H1 (cell line): ENCODE measurements at regions not wholly inside any gene's neighbourhood (a gene's known extent, or its start where the extent isn't known, plus 50 kb on each side); places are given as distances from the start of the nearest gene placed in this dataset.

ENCODE experiments used
- CTCF ChIA-PET: fragments of 300-600 bp; sonication (Branson Sonifier 250); formaldehyde crosslinking; loops from one replicate; lab custom pipeline; 2021; ENCODE audit not compliant: partially characterized antibody; lab: Charles Lee
- POLR2A ChIA-PET: fragments of 300-600 bp; sonication (Branson Sonifier 250); formaldehyde crosslinking; loops from one replicate; lab custom pipeline; 2021; ENCODE audit warnings: inconsistent platforms; ENCODE audit not compliant: partially characterized antibody; lab: Charles Lee
- DNase-seq, 2 experiments: peaks; one replicate each; pipeline versions ENCODE4 v3.0.0 to v3.0.0-alpha.2; 2010 to 2022; ENCODE audit warnings: low spot score in 2 of 2, low read depth in 1 of 2, mixed read lengths in 1 of 2
- FAIRE-seq: peaks from 2 replicates; lab custom pipeline; 2011; peaks lifted over from hg19 to GRCh38; lab: Jason Lieb, UNC
- H2AFZ ChIP-seq: 2 replicates; pipeline ENCODE4 v1.8.1; 2012; ENCODE audit warnings: low read length, inconsistent platforms
- H2AK5ac ChIP-seq: 2 replicates; pipeline ENCODE4 v1.6.1; 2013; ENCODE audit warnings: low read depth, low read length
- H2BK120ac ChIP-seq: replicated peaks from 2 replicates; pipeline ENCODE3; 2013; ENCODE audit warnings: low read depth, low read length, inconsistent platforms
- H2BK12ac ChIP-seq: 2 replicates; pipeline ENCODE4 v1.6.1; 2013; ENCODE audit warnings: low read depth, low read length
- H2BK15ac ChIP-seq: 2 replicates; pipeline ENCODE4 v1.6.1; 2013; ENCODE audit warnings: low read length
- H2BK20ac ChIP-seq: 2 replicates; pipeline ENCODE4 v1.6.1; 2013; ENCODE audit warnings: low read length
- H2BK5ac ChIP-seq: 2 replicates; pipeline ENCODE4 v1.6.1; 2013; ENCODE audit warnings: low read depth, low read length
- H3K14ac ChIP-seq: 2 replicates; pipeline ENCODE4 v1.6.1; 2013; ENCODE audit warnings: inconsistent platforms; ENCODE audit not compliant: insufficient read length
- H3K18ac ChIP-seq: 2 replicates; pipeline ENCODE4 v1.6.1; 2013; ENCODE audit warnings: low read length; ENCODE audit errors: extremely low read depth
- H3K23ac ChIP-seq: 2 replicates; pipeline ENCODE4 v1.6.1; 2013; ENCODE audit warnings: inconsistent platforms; ENCODE audit not compliant: insufficient read length
- H3K23me2 ChIP-seq: 2 replicates; pipeline ENCODE4 v1.6.1; 2013; ENCODE audit warnings: low read depth, low read length
- H3K27ac ChIP-seq: 2 replicates; pipeline ENCODE4 v1.6.1; 2011; ENCODE audit warnings: low read depth, low read length, inconsistent platforms
- H3K27me3 ChIP-seq, 4 experiments: replicated peaks in 1 of 4; 1 replicate in 1 of 4; 2 replicates in 3 of 4; pipeline versions ENCODE4 v1.6.1 to v1.8.1; 2011 to 2013; ENCODE audit warnings: low read length in 3 of 4, mild to moderate bottlenecking in 3 of 4, inconsistent platforms in 2 of 4, mixed read lengths in 2 of 4, moderate library complexity in 1 of 4; ENCODE audit not compliant: control insufficient read depth in 3 of 4, insufficient read depth in 3 of 4; ENCODE audit errors: extremely low read depth in 1 of 4
- H3K36me3 ChIP-seq, 4 experiments: 2 replicates each; pipeline versions ENCODE4 v1.6.1 to v1.8.1; 2011 to 2013; ENCODE audit warnings: mild to moderate bottlenecking in 4 of 4, low read length in 3 of 4, moderate library complexity in 2 of 4, control low read depth in 1 of 4, inconsistent platforms in 1 of 4; ENCODE audit not compliant: insufficient read depth in 4 of 4, control insufficient read depth in 2 of 4
- H3K4ac ChIP-seq: replicated peaks from 2 replicates; pipeline ENCODE3; 2013; ENCODE audit warnings: low read length, low read depth, mixed read lengths, inconsistent platforms; ENCODE audit not compliant: insufficient read length
- H3K4me1 ChIP-seq, 4 experiments: replicated peaks in 1 of 4; 1 replicate in 1 of 4; 2 replicates in 3 of 4; pipeline versions ENCODE4 v1.6.1 to v1.8.1; 2011 to 2013; ENCODE audit warnings: low read length in 3 of 4, inconsistent platforms in 2 of 4, mixed read lengths in 1 of 4; ENCODE audit not compliant: insufficient read depth in 4 of 4, control insufficient read depth in 3 of 4
- H3K4me2 ChIP-seq, 2 experiments: 2 replicates each; pipeline versions ENCODE4 v1.6.1 to v1.8.1; 2011 to 2013; ENCODE audit warnings: low read depth in 2 of 2, low read length in 2 of 2, control low read depth in 1 of 2, inconsistent platforms in 1 of 2, mild to moderate bottlenecking in 1 of 2; ENCODE audit not compliant: insufficient read depth in 1 of 2
- H3K4me3 ChIP-seq, 4 experiments: fragments of 200-600, 300-600 bp in 1 of 4; sonication (generic), shearing (Covaris generic), sonication (Bioruptor Twin) in 1 of 4; 2 replicates each; pipeline versions ENCODE4 v1.5.1 to v1.8.1; 2011 to 2016; ENCODE audit warnings: low read length in 4 of 4, low read depth in 3 of 4, control low read depth in 2 of 4, inconsistent platforms in 2 of 4, mild to moderate bottlenecking in 2 of 4, mixed read lengths in 1 of 4, moderate library complexity in 1 of 4; ENCODE audit not compliant: insufficient read depth in 2 of 4; ENCODE audit errors: extremely low read depth in 1 of 4
- H3K56ac ChIP-seq: replicated peaks from 2 replicates; pipeline ENCODE3; 2013; ENCODE audit warnings: low read depth, mild to moderate bottlenecking, mixed read lengths, low read length, inconsistent platforms; ENCODE audit not compliant: insufficient read length
- H3K79me1 ChIP-seq: 2 replicates; pipeline ENCODE4 v1.6.1; 2013; ENCODE audit warnings: low read depth, low read length, control low read depth
- H3K79me2 ChIP-seq, 2 experiments: 2 replicates each; pipeline versions ENCODE4 v1.6.1 to v1.8.1; 2012 to 2013; ENCODE audit warnings: low read length in 2 of 2, mild to moderate bottlenecking in 2 of 2, inconsistent platforms in 1 of 2; ENCODE audit not compliant: insufficient read depth in 2 of 2, control insufficient read depth in 1 of 2
- H3K9ac ChIP-seq, 4 experiments: replicated peaks in 1 of 4; 1 replicate in 1 of 4; 2 replicates in 3 of 4; pipeline versions ENCODE4 v1.6.1 to v1.8.1; 2011 to 2013; ENCODE audit warnings: low read depth in 3 of 4, low read length in 3 of 4, control low read depth in 2 of 4, mild to moderate bottlenecking in 2 of 4, moderate library complexity in 2 of 4, inconsistent platforms in 1 of 4; ENCODE audit errors: extremely low read depth in 1 of 4
- H3K9me3 ChIP-seq, 2 experiments: 2 replicates each; pipeline versions ENCODE4 v1.6.1 to v1.8.1; 2012 to 2013; ENCODE audit warnings: mild to moderate bottlenecking in 2 of 2, moderate library complexity in 2 of 2, control low read depth in 1 of 2, inconsistent platforms in 1 of 2, low read depth in 1 of 2, low read length in 1 of 2, mixed read lengths in 1 of 2; ENCODE audit not compliant: insufficient read depth in 2 of 2
- H4K20me1 ChIP-seq, 2 experiments: replicated peaks in 1 of 2; 2 replicates each; pipeline versions ENCODE3 to v1.8.1; 2011 to 2013; ENCODE audit warnings: inconsistent platforms in 2 of 2, low read length in 2 of 2, mild to moderate bottlenecking in 1 of 2; ENCODE audit not compliant: insufficient read depth in 2 of 2, control insufficient read depth in 1 of 2
- H4K5ac ChIP-seq: 2 replicates; pipeline ENCODE4 v1.6.1; 2013; ENCODE audit warnings: low read length, low read depth, mixed read lengths, inconsistent platforms; ENCODE audit not compliant: insufficient read length
- H4K8ac ChIP-seq: 2 replicates; pipeline ENCODE4 v1.8.0; 2013; ENCODE audit warnings: mild to moderate bottlenecking, moderate library complexity, low read length, inconsistent platforms; ENCODE audit not compliant: insufficient read depth; ENCODE audit errors: extremely low read depth
- H4K91ac ChIP-seq: replicated peaks from 2 replicates; pipeline ENCODE3; 2013; ENCODE audit warnings: low read length, mixed read lengths, inconsistent platforms; ENCODE audit not compliant: insufficient read length
- ATF2 ChIP-seq: IDR thresholded peaks from 2 replicates; pipeline ENCODE4 v1.6.1; 2012; ENCODE audit warnings: low read length, inconsistent platforms
- BACH1 ChIP-seq: IDR thresholded peaks from 2 replicates; pipeline ENCODE4 v1.6.1; 2012; ENCODE audit warnings: low read length, improper control_type of control experiment
- BCL11A ChIP-seq, 2 experiments: IDR thresholded peaks; one replicate each; pipeline ENCODE4 v1.6.1; 2011; ENCODE audit warnings: low read depth in 2 of 2, low read length in 2 of 2, mild to moderate bottlenecking in 2 of 2
- CEBPB ChIP-seq: IDR thresholded peaks from 2 replicates; pipeline ENCODE4 v1.6.1; 2012; ENCODE audit warnings: low read depth, low read length
- CHD2 ChIP-seq: IDR thresholded peaks from 2 replicates; pipeline ENCODE4 v1.6.1; 2012; ENCODE audit warnings: low read length, improper control_type of control experiment
- MAFK ChIP-seq: IDR thresholded peaks from 2 replicates; pipeline ENCODE4 v1.6.1; 2012; ENCODE audit warnings: low read depth, mild to moderate bottlenecking, improper control_type of control experiment, low read length
- MAX ChIP-seq: IDR thresholded peaks from 2 replicates; pipeline ENCODE4 v1.6.1; 2012; ENCODE audit warnings: inconsistent platforms
- PHF8 ChIP-seq: fragments of 200-600 bp; sonication (generic); conservative IDR thresholded peaks from 2 replicates; pipeline ENCODE4 v1.7.1; 2012; ENCODE audit warnings: low read depth, mild to moderate bottlenecking, inconsistent platforms, low read length, moderate library complexity
- RNF2 ChIP-seq: fragments of 200-900, 300-1000 bp; sonication (generic); IDR thresholded peaks from 2 replicates; pipeline ENCODE4 v1.7.1; 2016; ENCODE audit warnings: borderline replicate concordance, low read depth, mild to moderate bottlenecking, antibody characterized with exemption, low read length; ENCODE audit not compliant: poor library complexity, severe bottlenecking; ENCODE audit errors: missing control alignments
- TAF1 ChIP-seq: IDR thresholded peaks from 2 replicates; pipeline ENCODE4 v1.6.1; 2011; ENCODE audit warnings: mild to moderate bottlenecking, low read depth, low read length
- TBP ChIP-seq: IDR thresholded peaks from 2 replicates; pipeline ENCODE4 v1.6.1; 2011; ENCODE audit warnings: low read depth, low read length, improper control_type of control experiment
- WGBS, 2 experiments: shearing (Covaris generic) in 1 of 2; methylation state at CpG; one replicate each; pipeline versions ENCODE4 v1.1.6 to v1.1.7; 2013 to 2015; ENCODE audit warnings: low lambda C conversion rate in 2 of 2, mixed read lengths in 2 of 2, inconsistent platforms in 1 of 2, low coverage in 1 of 2, missing lambda C conversion rate in 1 of 2; ENCODE audit not compliant: insufficient replicate concordance in 2 of 2, insufficient coverage in 1 of 2, insufficient read length in 1 of 2; ENCODE audit errors: extremely low coverage in 1 of 2, missing lambda C conversion rate in 1 of 2; 5-methylcytosine and 5-hydroxymethylcytosine counted together

- Histone ChIP-seq H3K56ac (no peak overlapping the region), H3K27me3 (no peaks in the 10 kb centered on the region), H3K4me3 (no peak overlapping the region), H3K4me1 (peaks cover 0 to 3% (median 0%) of the 10 kb centered on the region in 4 experiments; a peak in 1 of 7 replicates), H2AK5ac (no peak overlapping the region), H2AFZ (no peak overlapping the region), H2BK120ac (no peak overlapping the region), H3K4me2 (no peak overlapping the region), H3K36me3 (no peaks in the 10 kb centered on the region), H2BK12ac (no peak overlapping the region), H3K9me3 (no peaks in the 10 kb centered on the region), H3K18ac (no peak overlapping the region), H2BK5ac (no peak overlapping the region), H3K79me1 (no peaks in the 10 kb centered on the region), H4K91ac (no peak overlapping the region), H3K4ac (no peak overlapping the region), H4K8ac (no peak overlapping the region), H4K20me1 (no peaks in the 10 kb centered on the region), H3K23me2 (no peaks in the 10 kb centered on the region), H2BK15ac (no peak overlapping the region), H2BK20ac (no peak overlapping the region), H3K14ac (no peak overlapping the region), H3K27ac (no peak overlapping the region), H4K5ac (no peak overlapping the region), H3K23ac (no peak overlapping the region), H3K9ac (no peak overlapping the region), H3K79me2 (no peaks in the 10 kb centered on the region)
- FAIRE-seq (no peak), DNase-seq (no peak)
- TF ChIP-seq TAF1 (no peak), RNF2 (no peak), CEBPB (no peak), BCL11A (IDR thresholded peaks at IDR 0.05; ENCODE audit: low read depth in 2 of 2, low read length in 2 of 2) (no peak), MAX (no peak), TBP (no peak), MAFK (no peak), CHD2 (no peak), ATF2 (no peak), PHF8 (no peak), BACH1 (no peak)
- ChIA-PET POLR2A (no interaction called here), CTCF (interaction anchor here (0.6 to 0.7 kb wide), 2 partner anchors 43 to 56 kb away, joined by 3 read pairs; no protein-coding TSS in a partner anchor)
- 64% methylated on average over 3 of the region's 3 CpGs; no CpG with 5 or more reads in 1 of the 2 experiments for WGBS, 2 experiments
Observed at GRCh38 chr10:29028486-29028885, 260.4 kb upstream of the LYZL1 start.
